ENCODE measurements at regions not wholly inside any gene's neighbourhood (a gene's known extent, or its start where the extent isn't known, plus 50 kb on each side); places are given as distances from the start of the nearest gene placed in this dataset.

DNA sequence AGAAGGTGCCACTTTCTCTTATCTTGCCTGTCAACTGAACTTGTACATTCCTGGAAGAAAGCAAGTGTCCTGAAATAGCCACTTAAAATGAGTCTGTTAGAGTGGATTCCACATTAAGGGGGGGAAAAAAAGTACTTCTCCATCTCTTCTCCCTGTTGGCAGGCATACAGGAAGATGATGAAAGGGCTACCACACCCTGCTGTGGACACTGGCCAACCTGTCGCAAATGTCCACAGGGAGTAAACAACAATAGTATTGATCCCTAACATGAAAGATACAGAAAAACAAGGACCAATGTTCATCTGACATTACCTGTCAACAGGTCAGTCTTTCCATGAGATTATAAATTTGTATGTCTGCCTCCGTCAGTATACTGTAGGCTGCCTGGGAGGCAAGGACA lies 265.1 kb upstream of the MAP3K1 start:
- Histone ChIP-seq H3K36me3 (no peaks in the 10 kb centered on the region), H3K27me3 (no peaks in the 10 kb centered on the region), H3K4me1 (peaks cover 0 to 12% of the 10 kb centered on the region in 2 donors), H3K4me3 (no peak overlapping the region), H3K9me3 (no peaks in the 10 kb centered on the region), H3K27ac (no peak overlapping the region)
- DNase-seq (ENCODE audit: low spot score), result no peak
- TF ChIP-seq, protein P1, sequence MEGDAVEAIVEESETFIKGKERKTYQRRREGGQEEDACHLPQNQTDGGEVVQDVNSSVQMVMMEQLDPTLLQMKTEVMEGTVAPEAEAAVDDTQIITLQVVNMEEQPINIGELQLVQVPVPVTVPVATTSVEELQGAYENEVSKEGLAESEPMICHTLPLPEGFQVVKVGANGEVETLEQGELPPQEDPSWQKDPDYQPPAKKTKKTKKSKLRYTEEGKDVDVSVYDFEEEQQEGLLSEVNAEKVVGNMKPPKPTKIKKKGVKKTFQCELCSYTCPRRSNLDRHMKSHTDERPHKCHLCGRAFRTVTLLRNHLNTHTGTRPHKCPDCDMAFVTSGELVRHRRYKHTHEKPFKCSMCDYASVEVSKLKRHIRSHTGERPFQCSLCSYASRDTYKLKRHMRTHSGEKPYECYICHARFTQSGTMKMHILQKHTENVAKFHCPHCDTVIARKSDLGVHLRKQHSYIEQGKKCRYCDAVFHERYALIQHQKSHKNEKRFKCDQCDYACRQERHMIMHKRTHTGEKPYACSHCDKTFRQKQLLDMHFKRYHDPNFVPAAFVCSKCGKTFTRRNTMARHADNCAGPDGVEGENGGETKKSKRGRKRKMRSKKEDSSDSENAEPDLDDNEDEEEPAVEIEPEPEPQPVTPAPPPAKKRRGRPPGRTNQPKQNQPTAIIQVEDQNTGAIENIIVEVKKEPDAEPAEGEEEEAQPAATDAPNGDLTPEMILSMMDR (IDR thresholded peaks at IDR 0.05), result no peak

DNA sequence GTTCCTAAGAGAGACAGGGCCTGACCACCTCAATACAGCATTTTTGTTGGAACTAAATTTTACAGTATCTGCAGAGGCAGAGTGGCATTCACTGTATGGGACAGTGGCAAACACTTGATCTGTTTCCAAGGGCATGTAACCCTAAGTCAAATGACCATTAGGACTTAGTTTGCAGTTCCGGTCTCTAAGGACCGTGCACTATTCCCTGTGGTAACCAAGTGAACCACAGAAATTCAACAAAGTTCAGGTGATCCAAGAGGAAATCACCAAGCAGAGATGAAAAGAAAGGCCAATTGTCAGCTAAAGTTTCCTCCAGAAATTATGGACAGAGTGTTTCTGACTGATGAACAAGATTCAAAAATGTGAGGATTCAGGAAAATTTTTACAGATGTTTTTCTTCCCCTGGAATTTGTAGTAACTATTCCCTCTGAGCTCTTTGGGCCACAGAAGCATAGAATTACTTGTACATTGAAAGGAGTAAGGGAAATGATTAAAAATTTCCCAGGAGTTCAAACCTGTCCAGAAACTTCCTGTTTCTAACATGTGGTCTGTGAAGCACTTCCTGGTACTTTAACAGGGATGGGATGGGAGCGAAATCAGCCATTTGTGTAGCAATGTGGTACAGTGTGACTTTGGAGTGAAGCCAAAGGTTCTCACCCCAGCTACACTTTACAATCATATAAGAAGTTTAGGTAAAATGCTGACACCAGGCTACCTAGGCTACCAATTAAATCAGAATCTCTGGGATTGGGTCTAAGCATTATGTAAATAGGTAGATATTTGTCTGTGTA lies 266.1 kb upstream of the MAP3K1 start:
- Histone ChIP-seq H3K9me3 (no peaks in the 10 kb centered on the region), H3K27ac (no peak overlapping the region), H3K27me3 (no peaks in the 10 kb centered on the region), H3K4me3 (no peak overlapping the region), H3K4me1 (peaks cover 0 to 12% of the 10 kb centered on the region in 2 donors), H3K36me3 (no peaks in the 10 kb centered on the region)
- DNase-seq (ENCODE audit: low spot score), result no peak
- TF ChIP-seq, protein P1 (IDR thresholded peaks at IDR 0.05), result no peak

DNA sequence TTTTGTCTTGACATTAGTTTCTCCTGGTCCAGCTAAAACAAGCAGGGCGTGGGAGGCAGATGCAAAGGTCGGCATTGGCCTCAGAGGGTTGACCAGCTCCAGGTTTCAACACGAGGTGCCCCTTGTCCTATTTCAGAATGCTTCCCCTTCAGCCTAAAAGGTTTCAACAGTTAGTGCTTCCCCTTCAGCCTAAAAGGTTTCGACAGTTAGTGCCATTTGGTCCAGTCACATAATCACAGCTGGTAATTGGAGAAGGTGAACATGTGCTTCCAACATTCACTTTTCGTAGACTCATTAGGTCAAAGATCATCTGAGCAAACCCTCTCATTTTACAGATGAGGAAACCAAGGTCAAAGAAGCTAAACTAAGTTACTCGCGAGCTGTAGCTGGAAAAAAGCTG lies 270.3 kb upstream of the MAP3K1 start:
- no peak for DNase-seq (ENCODE audit: low spot score)
- Histone ChIP-seq H3K4me3 (no peak overlapping the region), H3K36me3 (no peaks in the 10 kb centered on the region), H3K27ac (no peak overlapping the region), H3K4me1 (peaks cover 0 to 8% of the 10 kb centered on the region in 2 donors), H3K9me3 (no peaks in the 10 kb centered on the region), H3K27me3 (no peaks in the 10 kb centered on the region)
- TF ChIP-seq, protein P1 (IDR thresholded peaks at IDR 0.05), result no peak

DNA sequence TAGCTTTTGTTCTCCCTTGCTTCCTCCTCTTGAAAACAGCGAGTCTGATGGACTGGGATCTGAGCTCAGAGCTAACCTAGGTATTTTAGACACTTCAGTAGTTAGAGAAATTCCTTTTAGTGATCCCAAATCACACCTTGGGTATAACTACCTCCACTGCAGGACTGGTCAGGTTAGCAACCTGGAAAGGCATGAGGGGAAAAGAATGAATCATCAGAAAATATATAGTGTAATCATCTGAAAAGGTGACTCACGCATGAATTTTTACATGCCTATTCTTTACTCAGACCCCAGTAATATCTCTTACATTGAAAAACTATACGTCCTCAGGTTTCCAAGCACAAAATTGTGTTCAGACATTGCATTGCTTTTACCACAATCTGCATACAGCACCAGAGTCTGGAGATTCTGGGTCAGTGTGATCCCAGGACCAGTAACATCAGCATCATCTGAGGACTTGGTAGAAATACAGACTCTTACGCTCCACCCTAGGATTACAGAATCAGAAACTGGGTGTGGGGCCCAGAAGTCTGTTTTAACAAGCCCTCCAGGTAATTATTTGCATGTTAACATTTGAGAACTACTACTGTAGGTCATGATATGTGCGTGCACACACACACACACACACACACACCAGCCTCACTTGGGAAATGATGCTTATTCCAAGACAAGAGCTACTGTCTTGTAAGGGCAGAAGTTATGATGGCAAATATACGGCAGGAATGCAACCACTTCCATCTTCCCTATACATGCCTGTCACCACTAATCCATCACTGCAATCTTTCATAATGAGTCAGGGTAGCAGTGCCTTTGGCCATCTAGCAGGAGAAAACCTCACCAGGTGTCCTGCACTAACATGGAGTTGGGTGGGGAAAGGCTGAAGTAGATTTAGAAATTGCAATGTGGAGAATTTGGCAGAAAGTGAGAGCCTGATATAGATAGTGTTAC lies 271.6 kb upstream of the MAP3K1 start:
- no peak for DNase-seq (ENCODE audit: low spot score)

DNA sequence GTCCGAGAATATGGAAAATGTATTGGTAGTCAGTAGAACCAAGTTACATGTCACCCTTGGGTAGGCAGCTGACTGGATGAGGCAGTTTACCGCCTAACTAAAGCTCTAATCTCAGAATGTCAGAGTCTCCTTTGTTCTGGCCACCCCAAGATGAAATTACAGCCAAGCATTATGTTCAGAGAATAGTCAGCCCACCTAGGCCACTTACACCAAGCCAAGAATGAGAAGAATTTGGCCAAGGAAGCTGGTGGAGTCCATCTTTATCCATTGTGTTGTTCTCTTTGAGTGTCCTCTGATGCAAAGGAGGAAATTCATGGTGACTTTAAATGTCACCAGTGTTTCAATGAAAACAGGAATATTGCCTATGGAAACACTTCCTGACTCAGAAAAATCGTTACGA lies 275.1 kb upstream of the MAP3K1 start:
- TF ChIP-seq, protein P1 (IDR thresholded peaks at IDR 0.05), result no peak
- no peak overlapping the region for H3K27ac ChIP-seq
- no peak for DNase-seq (ENCODE audit: low spot score)
- no peaks in the 10 kb centered on the region for H3K9me3 ChIP-seq
- no peaks in the 10 kb centered on the region for H3K4me1 ChIP-seq
- H3K36me3 ChIP-seq, result no peaks in the 10 kb centered on the region
- no peak overlapping the region for H3K4me3 ChIP-seq
- no peaks in the 10 kb centered on the region for H3K27me3 ChIP-seq

More for the DNA sequence above, 271.6 kb upstream of the MAP3K1 start:
- no peaks in the 10 kb centered on the region for H3K27me3 ChIP-seq
- H3K27ac ChIP-seq, result no peak overlapping the region
- no peaks in the 10 kb centered on the region for H3K9me3 ChIP-seq
- H3K36me3 ChIP-seq, result no peaks in the 10 kb centered on the region
- H3K4me1 ChIP-seq, result no peaks in the 10 kb centered on the region
- no peak overlapping the region for H3K4me3 ChIP-seq
- TF ChIP-seq, protein P1 (IDR thresholded peaks at IDR 0.05), result no peak

All from right atrium auricular region (tissue), 2 donors.